IPS-NIHi11 (cell line): ENCODE measurements at regions not wholly inside any gene's neighbourhood (a gene's known extent, or its start where the extent isn't known, plus 50 kb on each side); places are given as distances from the start of the nearest gene placed in this dataset.
"Not testable (repeated sequence)": the region's sequence is repeated elsewhere in the genome, so short reads cannot be mapped to it uniquely, and the experiment has no call there.

Experiments used
- DNase-seq: peaks from one replicate; pipeline ENCODE4 v3.0.0; 2012; ENCODE audit warnings: mixed read lengths, low spot score

DNA sequence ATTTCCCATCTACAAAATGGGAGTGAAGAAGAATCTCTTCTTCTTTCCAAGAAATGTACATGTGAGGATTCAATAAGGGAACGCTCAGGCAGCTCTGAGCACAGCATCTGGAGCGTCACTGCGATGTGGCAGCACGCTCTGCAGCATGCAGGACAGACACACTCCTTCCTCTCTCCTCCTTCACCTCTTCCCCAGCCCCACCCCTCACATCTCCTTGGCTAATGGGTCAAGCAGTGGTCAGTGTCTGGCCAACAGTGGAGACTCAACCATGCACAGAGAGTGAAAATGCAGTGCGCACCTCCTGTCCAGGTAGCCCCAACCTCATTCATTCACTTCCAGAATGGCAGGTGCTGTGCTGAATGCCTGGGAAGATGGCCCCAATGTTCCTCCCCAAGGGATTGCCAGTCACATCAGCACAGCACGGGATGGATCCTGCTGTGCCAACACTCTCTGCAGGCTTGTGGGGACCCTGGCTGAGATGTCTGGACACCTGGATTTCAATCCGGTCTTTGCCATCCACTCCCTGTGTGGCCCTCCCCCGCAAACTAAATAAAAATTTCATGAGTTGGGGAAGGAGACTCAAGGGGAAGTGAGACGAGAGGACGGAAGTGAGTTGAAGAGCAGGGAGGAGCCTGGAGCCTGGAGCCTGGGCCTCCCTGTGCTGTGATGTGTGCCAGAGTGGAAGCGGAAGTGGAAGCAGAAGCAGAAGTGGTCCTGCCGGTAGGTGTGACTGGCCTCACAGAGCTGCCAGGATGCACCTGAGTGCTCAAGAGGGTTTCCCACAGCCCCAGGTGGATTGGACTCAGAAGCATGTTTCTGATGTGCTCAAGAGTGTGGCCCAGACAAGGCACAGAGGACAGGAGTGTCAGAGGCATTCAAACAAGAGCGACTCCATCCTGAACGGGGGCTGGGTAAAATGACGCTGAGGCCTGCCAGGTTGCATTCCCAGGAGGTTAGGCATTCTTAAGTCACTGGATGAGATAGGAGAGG is 163.9 kb downstream of the SMAD6 start:
- DNase-seq: no peak

DNA sequence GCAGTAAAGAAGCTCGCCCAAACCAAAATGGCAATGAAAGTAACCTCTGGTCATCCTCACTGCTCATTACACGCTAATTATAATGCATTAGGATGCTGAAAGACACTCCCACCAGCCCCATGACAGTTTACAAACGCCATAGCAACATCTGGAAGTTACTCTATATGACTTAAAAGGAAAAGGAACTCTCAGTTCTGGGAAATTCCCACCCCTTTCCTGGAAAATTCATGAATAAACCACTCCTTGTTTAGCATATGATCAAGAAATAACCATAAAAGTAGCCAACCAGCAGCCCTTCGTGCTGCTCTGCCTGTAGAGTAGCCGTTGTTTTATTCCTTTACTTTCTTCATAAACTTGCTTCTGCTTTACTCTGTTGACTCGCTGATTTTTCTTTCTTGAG is 164.6 kb downstream of the SMAD6 start:
- DNase-seq: no peak

DNA sequence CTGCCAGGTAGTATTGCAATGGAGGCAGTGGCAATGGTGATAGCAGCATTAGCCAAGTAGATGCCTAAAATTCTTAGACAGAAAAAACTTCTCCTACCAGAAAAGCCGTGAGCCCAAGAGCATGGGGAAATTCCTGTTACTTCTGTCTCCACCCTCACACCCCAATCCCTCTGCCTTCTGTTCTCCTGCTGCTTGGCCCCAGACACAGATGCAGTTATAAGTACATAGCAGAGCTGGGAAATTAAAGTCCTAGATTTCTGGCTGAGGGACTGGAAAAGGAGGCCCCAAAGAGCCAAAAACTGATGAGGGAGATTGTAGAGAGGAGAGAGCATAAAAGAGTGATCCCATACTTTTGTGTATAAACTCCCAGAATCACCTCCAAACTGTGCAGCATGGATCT is 166.9 kb downstream of the SMAD6 start:
- no peak for DNase-seq

DNA sequence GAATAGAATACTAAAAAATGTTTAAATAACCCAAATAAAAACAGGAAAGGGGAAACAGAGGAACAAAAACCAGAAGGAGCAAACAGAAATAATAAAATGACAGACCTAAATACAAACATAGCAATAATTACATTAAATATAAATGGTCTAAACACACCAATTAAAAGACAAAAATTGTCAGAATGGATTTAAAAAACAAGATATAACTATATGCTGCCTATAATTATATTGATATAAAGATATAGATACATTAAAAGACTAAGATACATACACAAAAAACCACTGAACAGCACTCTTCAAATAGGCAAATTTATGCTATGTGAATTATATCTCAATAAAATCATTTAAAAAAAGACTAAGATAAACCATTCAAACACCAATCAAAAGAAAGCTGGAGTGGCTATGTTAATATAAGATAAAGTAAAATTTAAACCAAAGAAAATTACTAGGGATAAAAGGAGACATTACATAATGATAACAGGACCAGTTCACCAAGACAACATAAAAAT is 168.9 kb downstream of the SMAD6 start:
- DNase-seq: no peak

DNA sequence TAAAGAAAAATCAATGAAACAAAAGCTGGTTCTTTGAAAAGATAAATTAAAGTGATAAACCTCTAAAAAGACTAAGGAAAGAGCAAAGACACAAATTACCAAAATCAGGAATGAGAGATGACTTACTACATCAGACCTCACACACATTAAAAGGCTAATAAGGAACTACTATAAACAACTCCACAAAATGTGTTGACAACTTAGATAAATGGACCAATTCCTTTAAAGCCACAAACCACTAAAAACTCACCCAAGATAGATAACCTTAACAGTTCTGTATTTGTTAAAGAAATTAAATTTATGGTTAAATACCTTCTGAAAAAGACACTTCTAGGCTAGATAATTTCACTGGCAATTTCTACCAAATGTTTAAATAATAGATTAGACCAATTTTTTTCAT is 170.4 kb downstream of the SMAD6 start:
- no peak for DNase-seq

DNA sequence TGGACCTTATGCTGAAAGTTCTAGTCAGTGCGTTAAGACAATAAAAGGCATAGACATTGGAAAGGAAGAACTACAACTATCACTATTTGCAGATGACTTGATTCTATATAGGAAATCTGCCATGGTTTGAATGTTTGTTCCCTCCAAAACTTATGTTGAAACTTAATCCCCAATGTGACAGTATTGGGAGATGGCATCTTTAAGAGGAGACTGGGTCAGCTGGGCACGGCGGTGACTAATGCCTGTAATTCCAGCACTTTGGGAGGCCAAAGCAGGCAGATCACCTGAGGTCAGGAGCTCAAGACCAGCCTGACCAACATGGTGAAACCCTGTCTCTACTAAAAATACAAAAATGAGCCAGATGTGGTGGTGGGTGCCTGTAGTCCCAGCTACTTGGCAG is 171.3 kb downstream of the SMAD6 start:
- DNase-seq: not testable (repeated sequence)

DNA sequence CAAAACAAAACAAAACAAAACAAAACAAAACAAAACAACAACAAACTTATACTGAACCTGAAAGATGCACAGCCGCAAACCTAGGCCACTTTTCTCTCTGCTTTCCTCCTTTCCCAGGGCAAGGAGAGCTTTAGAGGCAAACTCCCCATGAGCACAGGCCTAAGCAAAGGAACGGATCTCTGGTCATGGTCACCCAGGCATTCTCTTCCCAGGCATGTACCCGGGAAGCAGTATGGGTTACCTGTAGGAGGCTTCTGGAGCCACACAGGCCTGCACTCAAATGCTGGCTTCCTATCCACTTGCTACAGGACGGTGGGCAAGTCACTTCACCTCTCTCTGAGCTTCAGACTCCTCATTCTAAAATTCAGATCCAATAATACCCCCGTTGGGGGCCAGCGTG is 171.8 kb downstream of the SMAD6 start:
- DNase-seq: no peak

DNA sequence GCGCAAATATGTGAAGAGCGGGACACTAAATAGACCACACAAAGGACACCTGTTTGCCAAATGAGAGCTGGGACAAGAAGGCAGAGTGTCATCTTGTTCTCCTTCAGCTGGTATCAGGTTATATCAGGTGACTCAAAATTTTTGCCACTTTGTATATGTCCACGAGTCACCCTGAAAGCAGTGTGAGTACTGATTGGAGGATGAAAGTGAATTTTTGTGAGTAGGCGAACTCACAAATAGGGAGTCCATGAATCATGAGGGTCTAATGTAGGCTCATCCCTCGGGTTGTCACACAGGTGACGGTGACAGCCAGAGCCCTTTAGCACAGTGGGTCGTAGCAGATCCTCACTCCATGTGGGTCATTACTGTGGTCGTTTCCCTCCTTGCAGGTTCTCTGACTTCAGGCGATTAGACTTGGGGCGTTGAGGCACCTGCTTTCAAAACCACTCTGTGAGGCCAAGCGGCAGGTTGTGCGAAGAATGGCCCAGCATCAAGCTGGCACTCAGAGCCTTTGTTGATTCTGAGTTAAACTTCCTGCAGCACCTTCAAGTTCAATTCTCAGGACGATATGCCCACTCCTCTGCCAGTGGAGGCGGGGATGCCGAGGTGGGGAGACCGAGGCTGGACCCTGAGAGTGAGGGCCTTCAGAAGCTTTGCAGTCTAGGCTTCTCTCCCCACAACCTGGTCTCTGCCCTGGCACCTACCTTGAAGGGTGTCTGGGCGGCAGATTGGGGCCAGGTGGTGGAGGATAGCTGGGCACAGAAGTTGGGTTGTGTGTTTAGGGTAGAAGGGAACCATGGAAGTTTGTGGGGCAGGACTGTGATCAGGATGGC is 173.8 kb downstream of the SMAD6 start:
- no peak for DNase-seq

DNA sequence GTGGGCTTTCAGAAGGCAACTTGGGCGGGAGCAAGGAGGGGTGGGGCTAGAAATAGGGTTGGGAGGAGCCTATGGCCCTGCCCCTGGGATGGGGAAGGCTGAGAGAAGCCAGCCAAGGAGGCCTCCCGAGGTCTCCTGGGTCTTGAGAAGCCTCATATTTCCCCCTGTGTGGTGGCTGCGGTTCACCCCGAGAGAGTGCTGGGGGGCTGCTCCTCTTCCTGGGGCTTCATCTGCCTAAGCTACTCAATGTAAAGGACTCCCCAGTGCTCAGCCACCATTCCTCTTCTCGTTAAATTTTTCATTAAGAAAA is 174.3 kb downstream of the SMAD6 start:
- peak; percentile 68 for DNase-seq

DNA sequence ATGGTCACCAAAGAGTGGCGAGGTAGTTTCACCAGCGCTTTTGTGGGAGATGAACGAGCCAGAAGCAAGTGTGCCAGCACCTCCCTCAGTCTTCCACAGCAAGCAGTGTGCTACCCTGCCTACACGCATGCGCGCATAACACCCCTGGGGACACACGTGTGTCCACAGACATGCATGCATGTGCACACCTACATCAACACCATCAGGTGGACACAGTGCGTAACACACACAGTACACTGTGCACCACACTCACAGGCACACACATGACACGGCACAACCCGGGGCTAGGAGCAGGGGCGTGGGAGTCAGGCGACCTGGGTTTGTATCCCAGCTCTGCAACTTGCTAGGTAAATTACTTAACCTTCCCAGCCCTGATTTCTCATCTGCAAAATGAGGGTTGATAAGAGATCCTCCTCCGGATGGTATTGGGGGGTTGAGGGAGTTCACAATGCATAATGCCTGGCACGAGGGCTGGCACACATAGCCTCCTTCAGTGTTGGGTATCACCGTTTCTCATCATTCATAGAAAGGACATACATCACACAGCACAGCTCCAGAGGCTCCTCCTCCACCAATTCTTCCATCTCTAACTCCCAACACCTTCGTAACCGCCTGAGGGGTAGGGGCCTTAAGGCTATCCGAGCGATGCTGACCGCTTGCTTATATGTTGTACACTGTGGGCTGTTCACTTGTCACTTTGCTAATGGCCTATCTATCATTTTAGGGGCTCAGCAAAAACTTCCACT is 174.9 kb downstream of the SMAD6 start:
- no peak for DNase-seq

DNA sequence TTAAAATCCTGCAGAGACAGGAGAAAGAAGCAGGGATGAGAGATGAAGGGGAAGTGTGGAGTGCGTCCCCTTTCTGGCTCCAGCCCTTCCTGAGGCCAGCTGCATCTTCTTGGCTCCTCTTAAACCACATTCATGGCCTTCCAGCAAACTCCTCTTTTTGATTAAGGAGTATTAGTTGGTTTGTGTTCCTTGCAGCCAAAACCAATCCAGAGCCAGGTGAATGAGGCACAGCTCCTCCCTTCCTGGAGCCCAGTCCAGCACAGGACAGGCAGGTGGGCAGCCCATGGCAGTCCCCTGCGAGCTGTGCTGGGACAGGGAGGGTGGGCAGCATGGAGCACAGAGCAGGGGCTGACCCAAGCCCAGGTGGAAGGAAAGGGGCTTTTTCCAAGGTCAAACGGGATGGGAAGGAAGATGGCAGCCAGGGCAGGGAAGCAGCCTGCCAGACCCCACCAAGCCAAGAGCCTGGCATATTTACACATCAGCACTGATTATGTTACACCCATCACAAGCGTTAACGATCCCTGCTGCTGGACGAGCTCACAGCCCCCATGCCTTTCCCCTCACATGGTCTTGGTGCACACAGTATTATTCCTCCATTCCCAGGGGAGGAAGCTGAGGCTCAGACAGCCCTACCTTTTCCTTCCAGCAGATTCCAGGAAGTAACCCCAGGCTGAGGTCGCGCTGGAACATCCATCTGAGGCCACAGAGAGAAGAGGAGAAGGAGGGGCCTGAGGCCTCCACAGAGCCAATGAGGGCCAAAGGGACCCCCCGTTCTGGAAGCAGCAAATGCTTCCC is 175.6 kb downstream of the SMAD6 start:
- DNase-seq: no peak

DNA sequence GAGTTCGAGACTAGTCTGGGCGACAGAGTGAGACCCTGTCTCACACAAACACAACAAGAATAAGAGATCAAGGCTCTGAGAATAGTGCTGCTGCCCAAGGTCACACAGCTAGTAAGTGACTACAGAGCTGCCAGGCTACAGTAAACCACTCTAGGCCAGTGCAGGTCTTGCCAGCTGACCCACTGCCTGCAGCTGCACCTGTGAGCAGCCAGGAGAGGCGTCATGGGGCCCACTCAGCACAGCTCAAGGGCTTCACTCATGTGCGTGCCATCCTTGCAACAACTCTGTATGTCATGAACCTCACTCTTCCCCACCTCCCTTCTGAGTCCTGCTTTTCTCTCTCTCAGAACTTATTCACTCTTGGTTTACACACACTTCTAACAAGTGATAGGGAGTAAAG is 176.7 kb downstream of the SMAD6 start:
- DNase-seq: no peak

DNA sequence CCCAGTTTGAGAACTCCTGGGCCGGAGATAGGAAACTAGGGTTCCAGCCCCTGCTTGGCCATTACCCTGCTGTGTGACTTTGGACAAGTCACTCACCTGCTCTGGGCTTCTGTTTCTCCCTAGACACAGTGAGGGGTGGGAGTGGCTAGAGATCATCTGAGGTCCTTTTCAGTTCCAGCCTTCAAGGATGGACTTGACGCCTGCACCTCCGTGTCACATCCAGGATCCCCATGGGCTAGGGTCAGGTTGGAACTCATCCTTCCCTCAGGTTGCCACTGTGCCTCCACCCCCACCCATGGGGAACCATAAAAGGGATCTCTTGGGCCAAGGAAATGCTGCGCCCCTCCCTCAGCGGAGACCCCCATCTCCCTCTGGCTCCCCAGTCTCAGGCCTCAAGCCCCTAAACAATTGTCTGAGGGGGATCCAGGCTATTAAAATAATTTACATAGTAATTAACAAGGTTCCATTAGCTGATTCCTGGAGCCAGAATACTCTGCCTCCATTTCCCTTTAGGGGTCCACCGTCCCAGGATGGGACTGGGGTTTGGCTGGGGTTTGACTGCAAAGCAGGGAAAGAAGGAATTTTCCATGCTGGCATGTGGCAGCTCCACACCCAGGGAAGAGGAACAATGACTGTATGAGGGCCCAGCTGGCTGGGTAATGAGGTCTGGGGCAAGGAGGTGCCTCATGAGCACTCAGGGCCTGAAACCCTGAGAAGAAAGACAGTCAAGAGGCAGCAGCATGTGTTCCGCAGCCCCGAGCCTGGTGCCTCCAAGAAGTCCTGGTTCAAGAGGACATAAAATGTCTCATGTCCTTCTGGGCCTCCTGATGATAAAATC is 177.7 kb downstream of the SMAD6 start:
- DNase-seq: no peak

DNA sequence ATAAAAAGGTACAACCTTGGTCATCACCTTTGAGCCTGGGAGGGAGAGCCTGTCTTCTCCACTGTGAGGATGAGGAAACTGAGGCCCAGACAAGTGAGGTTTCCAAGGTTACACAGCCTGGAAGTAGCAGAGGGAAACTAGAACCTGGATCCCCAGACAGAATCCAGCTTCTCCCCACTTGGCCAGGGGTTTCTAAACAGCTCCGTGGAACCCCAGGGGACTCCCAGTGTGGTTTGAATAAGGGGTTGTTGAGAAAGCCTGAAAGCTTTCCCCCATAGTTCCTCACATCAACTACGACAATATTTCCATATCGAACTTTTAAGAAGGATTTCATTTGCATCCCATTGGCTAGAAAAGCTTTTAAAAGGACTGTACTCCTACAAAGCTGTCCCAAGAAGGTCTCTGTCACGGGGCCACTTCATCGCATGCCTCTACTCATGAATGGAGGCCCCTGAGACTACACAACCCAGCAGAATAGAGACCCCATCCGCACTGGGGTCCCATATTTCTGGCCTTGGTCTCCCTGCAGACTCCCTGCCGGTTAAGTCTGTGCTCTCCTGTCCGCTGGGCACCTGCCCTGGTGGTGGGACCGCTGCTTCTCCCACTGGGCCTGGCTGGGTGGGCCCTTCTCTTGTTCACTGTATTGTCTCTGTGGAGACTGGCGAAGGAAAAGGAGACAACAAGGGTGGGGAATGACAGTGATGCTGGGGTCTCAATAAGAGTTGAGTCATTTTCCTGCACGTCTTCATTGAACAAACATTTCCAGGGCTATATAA is 178.5 kb downstream of the SMAD6 start:
- DNase-seq: no peak

DNA sequence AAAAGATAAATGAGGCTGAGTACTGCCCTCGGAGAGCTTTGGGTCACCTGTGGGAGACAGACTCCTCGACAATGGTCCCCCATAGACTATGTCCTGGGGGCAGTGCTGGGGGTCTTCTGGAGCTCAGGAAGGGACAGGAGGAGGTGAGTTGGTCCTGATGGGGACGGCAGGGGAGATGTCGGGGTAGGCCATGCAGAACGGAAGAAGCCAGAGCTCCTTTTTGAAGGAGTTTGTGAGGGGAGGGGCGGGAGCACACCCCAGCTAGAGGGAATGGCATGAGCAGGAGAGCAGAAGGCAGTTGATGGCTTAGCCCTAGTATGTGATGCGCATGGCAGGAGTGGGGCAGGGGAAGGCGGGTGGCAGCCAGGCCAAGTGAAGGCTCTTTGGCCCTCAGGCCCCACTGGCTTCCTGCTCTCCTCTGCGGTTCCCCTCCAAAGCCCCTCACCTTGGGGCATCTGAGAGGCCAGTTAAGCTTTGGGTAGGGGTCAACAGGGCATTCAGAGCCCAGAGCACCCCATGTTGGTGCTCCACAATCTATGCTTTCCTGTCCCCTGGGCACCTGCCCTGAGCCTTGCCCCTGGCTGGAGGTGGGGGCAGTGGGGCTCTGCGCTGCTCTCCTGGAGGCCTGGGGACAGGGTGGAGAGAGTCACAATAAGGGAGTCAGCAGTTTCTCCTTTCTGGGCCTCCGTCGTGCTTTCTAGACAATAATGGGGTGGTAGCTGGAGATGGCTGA is 179.3 kb downstream of the SMAD6 start:
- DNase-seq: no peak

DNA sequence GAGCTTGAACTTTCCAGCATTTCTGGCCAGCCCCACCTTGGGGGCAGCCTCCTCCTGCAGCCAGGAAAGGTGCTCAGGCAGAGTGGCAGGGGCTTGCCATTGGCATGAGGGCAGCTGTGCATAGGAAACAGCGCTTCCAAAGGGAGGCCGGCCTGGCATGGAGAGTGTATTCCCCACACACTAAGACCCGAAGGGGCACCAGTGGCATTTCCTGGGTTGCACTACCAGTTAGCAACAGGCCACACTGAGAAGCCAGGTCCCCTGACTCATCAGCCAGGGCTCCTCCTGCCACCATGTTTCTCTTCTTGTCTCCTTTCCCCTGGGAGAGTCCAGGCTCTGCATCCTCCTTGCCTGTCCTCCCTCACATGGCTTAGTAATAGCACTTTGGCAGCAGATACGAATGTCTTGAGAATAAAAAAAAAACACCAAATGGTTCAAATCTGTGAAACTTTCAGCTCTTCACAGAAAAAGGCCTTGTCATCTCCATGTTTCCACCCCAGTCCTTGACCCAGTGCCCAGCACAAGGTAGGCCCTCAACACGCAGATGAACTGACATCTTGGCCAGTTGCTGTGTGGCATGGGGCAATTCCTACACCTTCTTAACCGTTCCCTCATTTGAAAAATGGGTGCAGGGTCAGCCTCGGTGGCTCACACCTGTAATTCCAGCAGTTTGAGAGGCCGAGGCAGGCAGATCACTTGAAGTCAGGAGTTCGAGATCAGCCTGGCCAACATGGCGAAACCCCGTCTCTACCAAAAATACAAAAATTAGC is 180.4 kb downstream of the SMAD6 start:
- no peak for DNase-seq

DNA sequence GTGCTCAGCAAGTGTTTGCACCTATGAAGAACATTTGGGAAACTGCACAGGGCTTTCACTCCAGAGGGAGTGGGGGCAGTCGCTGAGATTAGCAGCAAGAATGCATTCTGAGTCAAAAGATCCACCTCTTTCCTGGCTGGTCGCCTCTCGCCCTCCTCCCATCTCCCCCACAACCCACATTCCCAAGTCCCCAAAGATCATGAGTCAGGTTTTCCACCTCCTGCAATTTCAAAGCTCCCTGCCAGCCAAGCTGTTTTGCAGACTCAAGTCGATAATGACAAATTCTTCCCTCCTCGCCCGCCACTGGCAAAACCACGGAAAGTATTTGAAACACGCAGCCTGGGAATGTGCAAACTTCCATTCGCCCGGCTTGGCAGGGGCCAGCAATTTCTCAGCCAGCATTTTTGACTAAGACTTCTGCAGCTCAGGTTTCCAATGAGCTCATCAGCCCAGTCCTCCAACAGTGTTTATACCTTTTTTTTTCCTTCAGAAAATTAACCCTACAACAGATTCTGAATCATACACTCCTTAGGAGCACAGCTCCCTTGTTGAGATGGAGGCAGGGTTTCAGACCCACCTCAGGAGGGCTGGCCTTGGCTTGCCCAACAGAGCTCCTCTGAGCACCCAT is 181.4 kb downstream of the SMAD6 start:
- DNase-seq: peak; percentile 85

DNA sequence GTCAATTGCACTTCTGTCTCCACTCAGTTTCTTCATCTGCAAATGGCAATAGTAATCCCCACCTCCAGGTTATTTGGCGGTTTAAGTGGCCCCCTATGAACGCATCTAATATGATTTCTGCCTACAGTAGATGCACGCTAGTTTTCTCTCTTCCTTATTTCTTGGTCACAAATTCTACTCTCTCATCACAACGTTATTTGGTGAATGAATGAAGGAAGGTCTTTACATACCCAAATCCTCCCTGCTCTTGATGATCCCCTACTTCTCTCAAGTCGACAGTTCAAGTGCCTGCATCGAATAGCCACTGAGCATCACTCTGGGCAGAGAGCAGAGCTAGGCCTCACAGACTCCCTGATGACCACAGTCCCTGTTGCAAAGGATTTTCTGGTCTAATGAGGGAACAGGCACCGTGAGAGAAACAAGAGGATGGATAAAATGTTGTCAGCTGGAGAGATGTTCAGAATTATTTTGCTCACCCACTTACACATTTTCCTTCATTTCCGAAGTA is 181.2 kb upstream of the SMAD3 start:
- no peak for DNase-seq
